GM12864 (cell line): ENCODE measurements at regions not wholly inside any gene's neighbourhood (a gene's known extent, or its start where the extent isn't known, plus 50 kb on each side); places are given as distances from the start of the nearest gene placed in this dataset.

Experiments
- DNase-seq: peaks from one replicate; pipeline ENCODE4 v3.0.0-alpha.2; 2011; ENCODE audit warnings: low read depth
- H3K4me3 ChIP-seq: 2 replicates; pipeline ENCODE4 v1.5.1; 2011; ENCODE audit warnings: mild to moderate bottlenecking, low read depth, low read length, control low read depth
- TF ChIP-seq, protein P1 (sequence below): IDR thresholded peaks from 2 replicates; pipeline ENCODE4 v1.5.1; 2011; ENCODE audit warnings: low read depth, mild to moderate bottlenecking, moderate library complexity, low read length, control low read depth, inconsistent platforms; ENCODE audit errors: missing control alignments

DNA sequence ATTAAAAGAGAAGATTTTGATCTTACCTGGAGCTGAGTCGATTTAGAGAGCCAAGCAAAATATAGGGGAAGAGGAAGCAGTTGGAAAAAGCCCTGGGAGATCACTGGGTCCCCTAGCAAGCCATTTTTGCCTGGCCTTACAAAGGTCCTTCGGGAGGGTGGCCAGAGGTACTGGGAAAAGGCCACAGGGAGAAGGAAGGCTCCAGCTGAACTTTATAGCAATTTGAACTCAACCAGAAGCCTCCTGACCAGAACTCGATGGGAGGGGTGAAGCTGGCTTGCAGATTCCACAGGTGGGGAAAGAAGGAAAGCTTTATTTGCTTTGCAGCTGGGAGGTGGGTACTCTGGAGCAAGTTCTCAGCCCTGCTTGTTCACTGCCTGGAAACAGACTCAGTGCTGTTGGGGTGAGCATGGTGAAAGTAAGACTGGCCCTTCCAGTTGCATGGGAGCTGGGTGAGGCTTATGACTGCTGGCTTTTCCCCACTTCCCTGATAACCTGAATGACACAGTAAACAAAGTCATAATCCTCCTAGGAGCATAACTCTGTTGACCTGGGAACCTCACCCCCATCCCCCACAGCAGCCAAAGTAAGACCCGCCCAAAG is 855.8 kb downstream of the FSCB start:
- H3K4me3 ChIP-seq: no peak overlapping the region
- TF ChIP-seq, protein P1, sequence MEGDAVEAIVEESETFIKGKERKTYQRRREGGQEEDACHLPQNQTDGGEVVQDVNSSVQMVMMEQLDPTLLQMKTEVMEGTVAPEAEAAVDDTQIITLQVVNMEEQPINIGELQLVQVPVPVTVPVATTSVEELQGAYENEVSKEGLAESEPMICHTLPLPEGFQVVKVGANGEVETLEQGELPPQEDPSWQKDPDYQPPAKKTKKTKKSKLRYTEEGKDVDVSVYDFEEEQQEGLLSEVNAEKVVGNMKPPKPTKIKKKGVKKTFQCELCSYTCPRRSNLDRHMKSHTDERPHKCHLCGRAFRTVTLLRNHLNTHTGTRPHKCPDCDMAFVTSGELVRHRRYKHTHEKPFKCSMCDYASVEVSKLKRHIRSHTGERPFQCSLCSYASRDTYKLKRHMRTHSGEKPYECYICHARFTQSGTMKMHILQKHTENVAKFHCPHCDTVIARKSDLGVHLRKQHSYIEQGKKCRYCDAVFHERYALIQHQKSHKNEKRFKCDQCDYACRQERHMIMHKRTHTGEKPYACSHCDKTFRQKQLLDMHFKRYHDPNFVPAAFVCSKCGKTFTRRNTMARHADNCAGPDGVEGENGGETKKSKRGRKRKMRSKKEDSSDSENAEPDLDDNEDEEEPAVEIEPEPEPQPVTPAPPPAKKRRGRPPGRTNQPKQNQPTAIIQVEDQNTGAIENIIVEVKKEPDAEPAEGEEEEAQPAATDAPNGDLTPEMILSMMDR: no peak
- DNase-seq: no peak

DNA sequence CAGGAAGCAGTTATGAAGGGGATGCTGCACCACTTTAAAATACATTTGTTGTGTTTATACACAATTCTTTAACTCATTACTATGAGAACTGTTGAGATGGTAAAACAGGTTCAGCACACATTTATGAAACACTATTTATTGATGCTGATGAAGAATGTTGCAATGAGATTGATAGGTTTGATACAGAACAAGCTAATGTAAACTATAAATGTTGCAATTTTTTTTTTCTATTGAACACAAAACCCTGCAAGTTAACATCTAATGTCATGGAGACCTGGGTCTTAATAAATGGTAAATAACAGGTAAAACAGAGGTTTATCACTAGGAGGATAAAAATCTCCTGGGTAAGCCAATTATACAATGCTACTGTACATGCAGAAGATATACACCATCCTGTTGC is 857.6 kb downstream of the FSCB start:
- no peak for DNase-seq
- H3K4me3 ChIP-seq: no peak overlapping the region
- TF ChIP-seq, protein P1: no peak

DNA sequence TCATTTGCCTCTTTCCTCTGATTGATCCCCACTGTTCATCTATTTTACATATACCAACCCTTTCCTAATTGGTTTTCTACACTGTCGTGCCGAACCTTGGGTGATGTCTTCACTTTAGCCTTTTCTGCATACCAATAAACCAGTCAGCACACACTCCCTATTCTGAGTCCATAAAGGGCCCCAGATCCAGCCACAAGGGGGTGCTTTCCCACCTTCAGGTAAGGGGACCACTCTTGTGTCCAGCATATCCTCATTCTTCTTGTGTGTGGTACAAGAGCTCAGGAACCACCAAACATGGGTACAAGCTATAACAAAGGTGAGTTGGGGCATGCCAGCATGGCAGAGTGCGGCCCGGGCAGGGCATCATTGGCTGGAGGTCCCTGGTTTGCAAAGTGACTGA is 859.8 kb downstream of the FSCB start:
- DNase-seq: no peak
- TF ChIP-seq, protein P1: no peak
- no peak overlapping the region for H3K4me3 ChIP-seq

DNA sequence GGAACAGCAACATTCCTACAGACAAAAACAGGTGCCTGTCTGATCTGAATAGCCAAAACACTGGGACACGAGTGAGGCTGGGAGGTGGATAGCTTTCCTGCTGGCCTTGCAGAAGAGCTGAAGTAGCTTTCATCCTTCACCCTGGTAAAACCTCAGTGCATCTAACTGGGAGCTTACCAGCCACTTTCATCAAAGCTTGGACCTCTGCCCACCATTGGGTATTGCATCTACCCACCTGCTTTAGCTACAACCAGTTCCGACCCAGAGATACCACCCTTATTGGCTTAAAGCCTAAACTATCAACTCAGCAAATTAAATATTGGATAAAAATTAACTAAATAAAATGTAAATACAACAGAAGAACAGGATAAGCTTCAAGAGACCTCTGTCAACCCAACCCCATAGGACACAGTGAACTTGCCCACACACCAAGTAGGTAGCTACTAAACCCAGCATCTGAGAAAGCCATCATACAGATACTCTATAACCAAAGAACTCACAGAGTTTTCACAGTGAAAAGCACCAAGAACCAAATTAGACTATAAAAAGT is 866.3 kb downstream of the FSCB start:
- TF ChIP-seq, protein P1: no peak
- DNase-seq: no peak
- H3K4me3 ChIP-seq: no peak overlapping the region

- no peak overlapping the region for H3K4me3 ChIP-seq
- TF ChIP-seq, protein P1: no peak
- no peak for DNase-seq
Measured at GRCh38 chr14:43625294-43625693, 881.8 kb downstream of the FSCB start.

GRCh38 chr14:43621282-43621681 is 885.8 kb downstream of the FSCB start:
- TF ChIP-seq, protein P1: no peak
- no peak for DNase-seq
- H3K4me3 ChIP-seq: no peak overlapping the region
